H1 (cell line): ENCODE measurements at regions not wholly inside any gene's neighbourhood (a gene's known extent, or its start where the extent isn't known, plus 50 kb on each side); places are given as distances from the start of the nearest gene placed in this dataset.

Source experiments
- CTCF ChIA-PET: fragments of 300-600 bp; sonication (Branson Sonifier 250); formaldehyde crosslinking; loops from one replicate; lab custom pipeline; 2021; ENCODE audit not compliant: partially characterized antibody; lab: Charles Lee
- POLR2A ChIA-PET: fragments of 300-600 bp; sonication (Branson Sonifier 250); formaldehyde crosslinking; loops from one replicate; lab custom pipeline; 2021; ENCODE audit warnings: inconsistent platforms; ENCODE audit not compliant: partially characterized antibody; lab: Charles Lee
- DNase-seq, 2 experiments: peaks; one replicate each; pipeline versions ENCODE4 v3.0.0 to v3.0.0-alpha.2; 2010 to 2022; ENCODE audit warnings: low spot score in 2 of 2, low read depth in 1 of 2, mixed read lengths in 1 of 2
- FAIRE-seq: peaks from 2 replicates; lab custom pipeline; 2011; peaks lifted over from hg19 to GRCh38; lab: Jason Lieb, UNC
- H2AFZ ChIP-seq: 2 replicates; pipeline ENCODE4 v1.8.1; 2012; ENCODE audit warnings: low read length, inconsistent platforms
- H2AK5ac ChIP-seq: 2 replicates; pipeline ENCODE4 v1.6.1; 2013; ENCODE audit warnings: low read depth, low read length
- H2BK120ac ChIP-seq: replicated peaks from 2 replicates; pipeline ENCODE3; 2013; ENCODE audit warnings: low read depth, low read length, inconsistent platforms
- H2BK12ac ChIP-seq: 2 replicates; pipeline ENCODE4 v1.6.1; 2013; ENCODE audit warnings: low read depth, low read length
- H2BK15ac ChIP-seq: 2 replicates; pipeline ENCODE4 v1.6.1; 2013; ENCODE audit warnings: low read length
- H2BK20ac ChIP-seq: 2 replicates; pipeline ENCODE4 v1.6.1; 2013; ENCODE audit warnings: low read length
- H2BK5ac ChIP-seq: 2 replicates; pipeline ENCODE4 v1.6.1; 2013; ENCODE audit warnings: low read depth, low read length
- H3K14ac ChIP-seq: 2 replicates; pipeline ENCODE4 v1.6.1; 2013; ENCODE audit warnings: inconsistent platforms; ENCODE audit not compliant: insufficient read length
- H3K18ac ChIP-seq: 2 replicates; pipeline ENCODE4 v1.6.1; 2013; ENCODE audit warnings: low read length; ENCODE audit errors: extremely low read depth
- H3K23ac ChIP-seq: 2 replicates; pipeline ENCODE4 v1.6.1; 2013; ENCODE audit warnings: inconsistent platforms; ENCODE audit not compliant: insufficient read length
- H3K23me2 ChIP-seq: 2 replicates; pipeline ENCODE4 v1.6.1; 2013; ENCODE audit warnings: low read depth, low read length
- H3K27ac ChIP-seq: 2 replicates; pipeline ENCODE4 v1.6.1; 2011; ENCODE audit warnings: low read depth, low read length, inconsistent platforms
- H3K27me3 ChIP-seq, 4 experiments: replicated peaks in 1 of 4; 1 replicate in 1 of 4; 2 replicates in 3 of 4; pipeline versions ENCODE4 v1.6.1 to v1.8.1; 2011 to 2013; ENCODE audit warnings: low read length in 3 of 4, mild to moderate bottlenecking in 3 of 4, inconsistent platforms in 2 of 4, mixed read lengths in 2 of 4, moderate library complexity in 1 of 4; ENCODE audit not compliant: control insufficient read depth in 3 of 4, insufficient read depth in 3 of 4; ENCODE audit errors: extremely low read depth in 1 of 4
- H3K36me3 ChIP-seq, 4 experiments: 2 replicates each; pipeline versions ENCODE4 v1.6.1 to v1.8.1; 2011 to 2013; ENCODE audit warnings: mild to moderate bottlenecking in 4 of 4, low read length in 3 of 4, moderate library complexity in 2 of 4, control low read depth in 1 of 4, inconsistent platforms in 1 of 4; ENCODE audit not compliant: insufficient read depth in 4 of 4, control insufficient read depth in 2 of 4
- H3K4ac ChIP-seq: replicated peaks from 2 replicates; pipeline ENCODE3; 2013; ENCODE audit warnings: low read length, low read depth, mixed read lengths, inconsistent platforms; ENCODE audit not compliant: insufficient read length
- H3K4me1 ChIP-seq, 4 experiments: replicated peaks in 1 of 4; 1 replicate in 1 of 4; 2 replicates in 3 of 4; pipeline versions ENCODE4 v1.6.1 to v1.8.1; 2011 to 2013; ENCODE audit warnings: low read length in 3 of 4, inconsistent platforms in 2 of 4, mixed read lengths in 1 of 4; ENCODE audit not compliant: insufficient read depth in 4 of 4, control insufficient read depth in 3 of 4
- H3K4me2 ChIP-seq, 2 experiments: 2 replicates each; pipeline versions ENCODE4 v1.6.1 to v1.8.1; 2011 to 2013; ENCODE audit warnings: low read depth in 2 of 2, low read length in 2 of 2, control low read depth in 1 of 2, inconsistent platforms in 1 of 2, mild to moderate bottlenecking in 1 of 2; ENCODE audit not compliant: insufficient read depth in 1 of 2
- H3K4me3 ChIP-seq, 4 experiments: fragments of 200-600, 300-600 bp in 1 of 4; sonication (generic), shearing (Covaris generic), sonication (Bioruptor Twin) in 1 of 4; 2 replicates each; pipeline versions ENCODE4 v1.5.1 to v1.8.1; 2011 to 2016; ENCODE audit warnings: low read length in 4 of 4, low read depth in 3 of 4, control low read depth in 2 of 4, inconsistent platforms in 2 of 4, mild to moderate bottlenecking in 2 of 4, mixed read lengths in 1 of 4, moderate library complexity in 1 of 4; ENCODE audit not compliant: insufficient read depth in 2 of 4; ENCODE audit errors: extremely low read depth in 1 of 4
- H3K56ac ChIP-seq: replicated peaks from 2 replicates; pipeline ENCODE3; 2013; ENCODE audit warnings: low read depth, mild to moderate bottlenecking, mixed read lengths, low read length, inconsistent platforms; ENCODE audit not compliant: insufficient read length
- H3K79me1 ChIP-seq: 2 replicates; pipeline ENCODE4 v1.6.1; 2013; ENCODE audit warnings: low read depth, low read length, control low read depth
- H3K79me2 ChIP-seq, 2 experiments: 2 replicates each; pipeline versions ENCODE4 v1.6.1 to v1.8.1; 2012 to 2013; ENCODE audit warnings: low read length in 2 of 2, mild to moderate bottlenecking in 2 of 2, inconsistent platforms in 1 of 2; ENCODE audit not compliant: insufficient read depth in 2 of 2, control insufficient read depth in 1 of 2
- H3K9ac ChIP-seq, 4 experiments: replicated peaks in 1 of 4; 1 replicate in 1 of 4; 2 replicates in 3 of 4; pipeline versions ENCODE4 v1.6.1 to v1.8.1; 2011 to 2013; ENCODE audit warnings: low read depth in 3 of 4, low read length in 3 of 4, control low read depth in 2 of 4, mild to moderate bottlenecking in 2 of 4, moderate library complexity in 2 of 4, inconsistent platforms in 1 of 4; ENCODE audit errors: extremely low read depth in 1 of 4
- H3K9me3 ChIP-seq, 2 experiments: 2 replicates each; pipeline versions ENCODE4 v1.6.1 to v1.8.1; 2012 to 2013; ENCODE audit warnings: mild to moderate bottlenecking in 2 of 2, moderate library complexity in 2 of 2, control low read depth in 1 of 2, inconsistent platforms in 1 of 2, low read depth in 1 of 2, low read length in 1 of 2, mixed read lengths in 1 of 2; ENCODE audit not compliant: insufficient read depth in 2 of 2
- H4K20me1 ChIP-seq, 2 experiments: replicated peaks in 1 of 2; 2 replicates each; pipeline versions ENCODE3 to v1.8.1; 2011 to 2013; ENCODE audit warnings: inconsistent platforms in 2 of 2, low read length in 2 of 2, mild to moderate bottlenecking in 1 of 2; ENCODE audit not compliant: insufficient read depth in 2 of 2, control insufficient read depth in 1 of 2
- H4K5ac ChIP-seq: 2 replicates; pipeline ENCODE4 v1.6.1; 2013; ENCODE audit warnings: low read length, low read depth, mixed read lengths, inconsistent platforms; ENCODE audit not compliant: insufficient read length
- H4K8ac ChIP-seq: 2 replicates; pipeline ENCODE4 v1.8.0; 2013; ENCODE audit warnings: mild to moderate bottlenecking, moderate library complexity, low read length, inconsistent platforms; ENCODE audit not compliant: insufficient read depth; ENCODE audit errors: extremely low read depth
- H4K91ac ChIP-seq: replicated peaks from 2 replicates; pipeline ENCODE3; 2013; ENCODE audit warnings: low read length, mixed read lengths, inconsistent platforms; ENCODE audit not compliant: insufficient read length
- BCL11A ChIP-seq, 2 experiments: IDR thresholded peaks; one replicate each; pipeline ENCODE4 v1.6.1; 2011; ENCODE audit warnings: low read depth in 2 of 2, low read length in 2 of 2, mild to moderate bottlenecking in 2 of 2
- FOSL1 ChIP-seq: IDR thresholded peaks from 2 replicates; pipeline ENCODE4 v1.6.1; 2011; ENCODE audit warnings: mild to moderate bottlenecking, low read depth, low read length, moderate library complexity; ENCODE audit not compliant: insufficient read depth
- POU5F1 ChIP-seq: IDR thresholded peaks from 2 replicates; pipeline ENCODE4 v1.6.1; 2011; ENCODE audit warnings: low read depth, mild to moderate bottlenecking, low read length, moderate library complexity
- TBP ChIP-seq: IDR thresholded peaks from 2 replicates; pipeline ENCODE4 v1.6.1; 2011; ENCODE audit warnings: low read depth, low read length, improper control_type of control experiment
- TEAD4 ChIP-seq: IDR thresholded peaks from 2 replicates; pipeline ENCODE4 v1.6.1; 2012; ENCODE audit warnings: low read depth, low read length, inconsistent platforms, mixed read lengths
- YY1 ChIP-seq: IDR thresholded peaks from 2 replicates; pipeline ENCODE4 v1.6.1; 2011; ENCODE audit warnings: low read depth, mild to moderate bottlenecking, low read length
- TF ChIP-seq, protein P1 (sequence below): IDR thresholded peaks from 2 replicates; pipeline ENCODE4 v1.6.1; 2011; ENCODE audit warnings: low read depth, mild to moderate bottlenecking, low read length; ENCODE audit not compliant: insufficient read depth

DNA sequence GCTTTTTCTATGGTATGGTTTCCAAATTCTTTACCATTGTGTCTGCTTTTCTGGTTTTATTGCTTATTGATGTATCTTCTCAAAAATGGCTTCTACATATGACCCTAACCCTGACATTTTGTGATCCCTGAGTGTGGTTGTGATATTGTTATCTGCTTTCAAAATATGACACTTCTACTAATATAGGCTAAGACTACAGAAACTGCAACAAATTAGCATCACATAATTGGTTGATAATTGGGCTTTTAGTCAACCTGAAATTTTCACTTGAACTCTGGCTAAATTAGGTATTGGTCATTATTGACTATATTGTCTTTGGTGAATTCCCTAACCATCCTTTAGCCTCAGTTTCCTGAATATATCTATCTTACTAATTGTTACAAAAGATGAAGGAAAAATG lies 246.1 kb downstream of the PIK3C3 start:
- Histone ChIP-seq H3K27me3 (no peaks in the 10 kb centered on the region), H2BK20ac (no peak overlapping the region), H4K8ac (no peak overlapping the region), H2BK120ac (no peak overlapping the region), H3K56ac (no peak overlapping the region), H4K20me1 (no peaks in the 10 kb centered on the region), H2AFZ (no peak overlapping the region)
- CTCF ChIA-PET: interaction anchor here (0.6 kb wide), 1 partner anchor 26 kb away, joined by 3 read pairs; no protein-coding TSS in a partner anchor
- no peak for TF ChIP-seq YY1
- no peak for TF ChIP-seq TBP
- no peak for TF ChIP-seq TEAD4
- TF ChIP-seq FOSL1: no peak
- TF ChIP-seq BCL11A (IDR thresholded peaks at IDR 0.05; ENCODE audit: low read depth in 2 of 2, low read length in 2 of 2): no peak
- TF ChIP-seq, protein P1, sequence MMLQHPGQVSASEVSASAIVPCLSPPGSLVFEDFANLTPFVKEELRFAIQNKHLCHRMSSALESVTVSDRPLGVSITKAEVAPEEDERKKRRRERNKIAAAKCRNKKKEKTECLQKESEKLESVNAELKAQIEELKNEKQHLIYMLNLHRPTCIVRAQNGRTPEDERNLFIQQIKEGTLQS: no peak
- TF ChIP-seq POU5F1: no peak
- TF ChIP-seq, all 59 proteins: peak for 0
- no peaks in the 10 kb centered on the region for H3K79me2 ChIP-seq
- FAIRE-seq: no peak
- H3K4me1 ChIP-seq: no peaks in the 10 kb centered on the region
- no peak overlapping the region for H3K14ac ChIP-seq
- DNase-seq: no peak
- no peak overlapping the region for H3K23ac ChIP-seq
- H3K4me2 ChIP-seq: no peak overlapping the region
- H2BK15ac ChIP-seq: no peak overlapping the region
- H3K79me1 ChIP-seq: no peaks in the 10 kb centered on the region
- no peaks in the 10 kb centered on the region for H3K9me3 ChIP-seq
- H3K18ac ChIP-seq: no peak overlapping the region
- no peak overlapping the region for H2AK5ac ChIP-seq
- H3K9ac ChIP-seq: no peak overlapping the region
- H2BK12ac ChIP-seq: no peak overlapping the region
- H4K91ac ChIP-seq: no peak overlapping the region
- H3K36me3 ChIP-seq: no peaks in the 10 kb centered on the region
- H3K4me3 ChIP-seq: no peak overlapping the region
- H4K5ac ChIP-seq: no peak overlapping the region
- H2BK5ac ChIP-seq: no peak overlapping the region
- H3K27ac ChIP-seq: no peak overlapping the region
- no peaks in the 10 kb centered on the region for H3K23me2 ChIP-seq
- POLR2A ChIA-PET: no interaction called here
- no peak overlapping the region for H3K4ac ChIP-seq
